ENCODE measurements at regions not wholly inside any gene's neighbourhood (a gene's known extent, or its start where the extent isn't known, plus 50 kb on each side); places are given as distances from the start of the nearest gene placed in this dataset.

GRCh38 chr4:121562811-121563210 is 134.0 kb downstream of the ANXA5 start:
- Histone ChIP-seq H4K20me1 (ENCODE audit: control insufficient read depth, insufficient read depth) (no peaks in the 10 kb centered on the region), H3K27me3 (replicated peaks in 1 of 2; ENCODE audit: control insufficient read depth in 2 of 2, insufficient read depth in 2 of 2, low read length in 1 of 2) (no peaks in the 10 kb centered on the region; a peak in 1 of 4 replicates), H3K9me3 (replicated peaks; ENCODE audit: control insufficient read depth, insufficient read depth, low read length) (no peaks in the 10 kb centered on the region), H2AFZ (ENCODE audit: control insufficient read depth, low read depth, low read length) (no peak overlapping the region), H3K79me2 (ENCODE audit: control insufficient read depth, insufficient read depth, low read length) (no peaks in the 10 kb centered on the region), H3K4me3 (no peak overlapping the region), H3K27ac (ENCODE audit: control insufficient read depth, insufficient read depth) (no peak overlapping the region), H3K4me2 (ENCODE audit: control insufficient read depth, insufficient read depth) (no peak overlapping the region), H3K36me3 (ENCODE audit: control insufficient read depth in 2 of 2, insufficient read depth in 2 of 2, low read length in 1 of 2) (no peaks in the 10 kb centered on the region), H3K4me1 (ENCODE audit: control insufficient read depth, insufficient read depth, low read length) (no peaks in the 10 kb centered on the region), H3K9ac (ENCODE audit: control insufficient read depth, insufficient read depth, low read length) (no peak overlapping the region)
- RAD21 ChIA-PET (ENCODE audit: unreplicated experiment) = interaction anchor here (0.7 kb wide), 1 partner anchor 9 kb away, joined by 3 read pairs; no protein-coding TSS in a partner anchor
- DNase-seq (ENCODE audit: low read depth, low spot score) (no peak), ATAC-seq (no peak), FAIRE-seq (no peak)
- POLR2A ChIA-PET = no interaction called here
- intact Hi-C loops (cut with micrococcal nuclease; ENCODE audit: unreplicated experiment) (no loop called here), in situ Hi-C loops (cut with MboI) (no loop called here)
- BruUV-seq (replicated peaks) = no TSS peak
- WGBS (ENCODE audit: insufficient coverage, insufficient replicate concordance, low lambda C conversion rate, missing lambda C conversion rate) = 50% methylated on average over 2 of the region's 2 CpGs
- SMC1A ChIA-PET (ENCODE audit: uncharacterized antibody, unreplicated experiment) = no interaction called here
- no peak for TF ChIP-seq STAT1 (conservative IDR thresholded peaks at IDR 0.05)
- TF ChIP-seq RELA (IDR thresholded peaks at IDR 0.05; ENCODE audit: borderline replicate concordance, partially characterized antibody) = no peak
- TF ChIP-seq, protein P1, sequence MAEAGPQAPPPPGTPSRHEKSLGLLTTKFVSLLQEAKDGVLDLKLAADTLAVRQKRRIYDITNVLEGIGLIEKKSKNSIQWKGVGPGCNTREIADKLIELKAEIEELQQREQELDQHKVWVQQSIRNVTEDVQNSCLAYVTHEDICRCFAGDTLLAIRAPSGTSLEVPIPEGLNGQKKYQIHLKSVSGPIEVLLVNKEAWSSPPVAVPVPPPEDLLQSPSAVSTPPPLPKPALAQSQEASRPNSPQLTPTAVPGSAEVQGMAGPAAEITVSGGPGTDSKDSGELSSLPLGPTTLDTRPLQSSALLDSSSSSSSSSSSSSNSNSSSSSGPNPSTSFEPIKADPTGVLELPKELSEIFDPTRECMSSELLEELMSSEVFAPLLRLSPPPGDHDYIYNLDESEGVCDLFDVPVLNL (IDR thresholded peaks at IDR 0.05; ENCODE audit: low read depth, low read length) = no peak
- TF ChIP-seq MLLT1 (IDR thresholded peaks at IDR 0.05) = no peak
- TF ChIP-seq CHD1 (IDR thresholded peaks at IDR 0.05; ENCODE audit: low read depth, low read length) = no peak
- no peak for TF ChIP-seq DPF2 (IDR thresholded peaks at IDR 0.05)
- TF ChIP-seq, protein P2, sequence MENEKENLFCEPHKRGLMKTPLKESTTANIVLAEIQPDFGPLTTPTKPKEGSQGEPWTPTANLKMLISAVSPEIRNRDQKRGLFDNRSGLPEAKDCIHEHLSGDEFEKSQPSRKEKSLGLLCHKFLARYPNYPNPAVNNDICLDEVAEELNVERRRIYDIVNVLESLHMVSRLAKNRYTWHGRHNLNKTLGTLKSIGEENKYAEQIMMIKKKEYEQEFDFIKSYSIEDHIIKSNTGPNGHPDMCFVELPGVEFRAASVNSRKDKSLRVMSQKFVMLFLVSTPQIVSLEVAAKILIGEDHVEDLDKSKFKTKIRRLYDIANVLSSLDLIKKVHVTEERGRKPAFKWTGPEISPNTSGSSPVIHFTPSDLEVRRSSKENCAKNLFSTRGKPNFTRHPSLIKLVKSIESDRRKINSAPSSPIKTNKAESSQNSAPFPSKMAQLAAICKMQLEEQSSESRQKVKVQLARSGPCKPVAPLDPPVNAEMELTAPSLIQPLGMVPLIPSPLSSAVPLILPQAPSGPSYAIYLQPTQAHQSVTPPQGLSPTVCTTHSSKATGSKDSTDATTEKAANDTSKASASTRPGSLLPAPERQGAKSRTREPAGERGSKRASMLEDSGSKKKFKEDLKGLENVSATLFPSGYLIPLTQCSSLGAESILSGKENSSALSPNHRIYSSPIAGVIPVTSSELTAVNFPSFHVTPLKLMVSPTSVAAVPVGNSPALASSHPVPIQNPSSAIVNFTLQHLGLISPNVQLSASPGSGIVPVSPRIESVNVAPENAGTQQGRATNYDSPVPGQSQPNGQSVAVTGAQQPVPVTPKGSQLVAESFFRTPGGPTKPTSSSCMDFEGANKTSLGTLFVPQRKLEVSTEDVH (IDR thresholded peaks at IDR 0.05; ENCODE audit: low read depth, partially characterized antibody) = no peak
- TF ChIP-seq HDGF (IDR thresholded peaks at IDR 0.05) = no peak
- CTCF ChIA-PET = no interaction called here

Measured in GM12878 (cell line).